Gastroesophageal sphincter (tissue), 4 donors: ENCODE measurements at regions not wholly inside any gene's neighbourhood (a gene's known extent, or its start where the extent isn't known, plus 50 kb on each side); places are given as distances from the start of the nearest gene placed in this dataset.

Experiments
- ATAC-seq: fragments of 150-250 bp; one replicate; pipeline ENCODE4 v1.9.1; 2016; ENCODE audit warnings: mild to moderate bottlenecking, moderate library complexity
- H3K27ac ChIP-seq, 4 donors: fragments of 200-600 bp; sonication (generic) in 3 of 4; 1 replicate in 3 of 4; 2 replicates in 1 of 4; pipeline ENCODE4 v1.5.1; 2016 to 2019
- H3K27me3 ChIP-seq: fragments of 200-600 bp; sonication (generic); one replicate; pipeline ENCODE4 v1.5.1; 2019
- H3K36me3 ChIP-seq, 2 donors: fragments of 200-600 bp; sonication (generic); one replicate each; pipeline ENCODE4 v1.5.1; 2019; ENCODE audit warnings: control low read depth in 1 of 2
- H3K4me1 ChIP-seq, 3 donors: fragments of 200-600 bp; sonication (generic); 1 replicate in 2 of 3; 2 replicates in 1 of 3; pipeline ENCODE4 v1.5.1; 2016 to 2019; ENCODE audit warnings: control low read depth in 2 of 3
- H3K4me3 ChIP-seq, 2 donors: fragments of 200-600 bp; sonication (generic); one replicate each; pipeline ENCODE4 v1.5.1; 2019; ENCODE audit warnings: mild to moderate bottlenecking in 1 of 2, moderate library complexity in 1 of 2
- H3K9me3 ChIP-seq, 3 donors: fragments of 200-600 bp; sonication (generic); one replicate each; pipeline ENCODE4 v1.5.1; 2017 to 2019; ENCODE audit warnings: control low read depth in 2 of 3
- EP300 ChIP-seq: sonication (generic); formaldehyde crosslinking; IDR thresholded peaks from one replicate; pipeline ENCODE4 v1.6.1; 2017; ENCODE audit warnings: antibody characterized with exemption, mild to moderate bottlenecking
- POLR2A ChIP-seq, 2 donors: fragments of 450-650 bp; IDR thresholded peaks; one replicate each; pipeline ENCODE4 v1.6.1; 2017; ENCODE audit warnings: antibody characterized with exemption in 2 of 2, mild to moderate bottlenecking in 2 of 2, moderate library complexity in 1 of 2
- POLR2AphosphoS5 ChIP-seq: sonication (generic); formaldehyde crosslinking; IDR thresholded peaks from one replicate; pipeline ENCODE4 v1.6.1; 2017; ENCODE audit warnings: antibody characterized with exemption
- WGBS, 2 donors: methylation state at CpG; one replicate each; pipeline ENCODE4 v1.1.5; 2018; ENCODE audit warnings: low coverage in 1 of 2; 5-methylcytosine and 5-hydroxymethylcytosine counted together
- TF ChIP-seq, protein P1 (sequence below), 4 experiments: fragments of 200-600 bp in 2 of 4; fragments of 450-650 bp in 2 of 4; sonication (generic) in 1 of 4; IDR thresholded peaks; one replicate each; pipeline ENCODE4 v1.5.1; 2017 to 2019; ENCODE audit warnings: antibody characterized with exemption in 4 of 4, mild to moderate bottlenecking in 2 of 4, moderate library complexity in 2 of 4

DNA sequence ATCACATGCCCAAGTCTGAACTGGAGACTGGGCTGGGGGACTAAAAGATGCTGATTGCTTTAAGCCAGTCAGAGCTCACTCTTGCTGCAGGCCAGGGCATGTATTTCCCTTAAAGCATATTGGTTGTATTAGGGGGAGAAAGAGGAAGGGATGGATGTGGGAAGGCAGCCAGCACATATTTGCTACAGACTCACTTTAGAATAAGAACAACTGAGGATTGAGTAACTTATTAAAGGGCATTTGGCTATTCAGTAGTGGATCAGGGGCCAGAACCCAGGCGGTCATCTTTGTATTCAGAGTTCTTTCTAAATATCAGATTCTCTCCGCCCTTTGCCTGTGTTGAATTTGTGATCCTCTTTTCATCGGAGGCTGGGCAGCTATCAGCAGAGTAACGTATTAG is 231.7 kb downstream of the HAPSTR1 start:
- Histone ChIP-seq H3K4me1 (peaks cover 0 to 9% (median 0%) of the 10 kb centered on the region in 3 donors), H3K4me3 (no peak overlapping the region), H3K36me3 (no peaks in the 10 kb centered on the region), H3K9me3 (no peaks in the 10 kb centered on the region), H3K27ac (no peak overlapping the region), H3K27me3 (no peaks in the 10 kb centered on the region)
- WGBS, 2 donors, result 33 to 63% methylated on average over 3 to 4 of the region's 4 CpGs
- TF ChIP-seq POLR2A (IDR thresholded peaks at IDR 0.05) (no peak), EP300 (no peak), POLR2AphosphoS5 (no peak)
- TF ChIP-seq, protein P1, sequence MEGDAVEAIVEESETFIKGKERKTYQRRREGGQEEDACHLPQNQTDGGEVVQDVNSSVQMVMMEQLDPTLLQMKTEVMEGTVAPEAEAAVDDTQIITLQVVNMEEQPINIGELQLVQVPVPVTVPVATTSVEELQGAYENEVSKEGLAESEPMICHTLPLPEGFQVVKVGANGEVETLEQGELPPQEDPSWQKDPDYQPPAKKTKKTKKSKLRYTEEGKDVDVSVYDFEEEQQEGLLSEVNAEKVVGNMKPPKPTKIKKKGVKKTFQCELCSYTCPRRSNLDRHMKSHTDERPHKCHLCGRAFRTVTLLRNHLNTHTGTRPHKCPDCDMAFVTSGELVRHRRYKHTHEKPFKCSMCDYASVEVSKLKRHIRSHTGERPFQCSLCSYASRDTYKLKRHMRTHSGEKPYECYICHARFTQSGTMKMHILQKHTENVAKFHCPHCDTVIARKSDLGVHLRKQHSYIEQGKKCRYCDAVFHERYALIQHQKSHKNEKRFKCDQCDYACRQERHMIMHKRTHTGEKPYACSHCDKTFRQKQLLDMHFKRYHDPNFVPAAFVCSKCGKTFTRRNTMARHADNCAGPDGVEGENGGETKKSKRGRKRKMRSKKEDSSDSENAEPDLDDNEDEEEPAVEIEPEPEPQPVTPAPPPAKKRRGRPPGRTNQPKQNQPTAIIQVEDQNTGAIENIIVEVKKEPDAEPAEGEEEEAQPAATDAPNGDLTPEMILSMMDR (IDR thresholded peaks at IDR 0.05), result no peak
- no peak for ATAC-seq

DNA sequence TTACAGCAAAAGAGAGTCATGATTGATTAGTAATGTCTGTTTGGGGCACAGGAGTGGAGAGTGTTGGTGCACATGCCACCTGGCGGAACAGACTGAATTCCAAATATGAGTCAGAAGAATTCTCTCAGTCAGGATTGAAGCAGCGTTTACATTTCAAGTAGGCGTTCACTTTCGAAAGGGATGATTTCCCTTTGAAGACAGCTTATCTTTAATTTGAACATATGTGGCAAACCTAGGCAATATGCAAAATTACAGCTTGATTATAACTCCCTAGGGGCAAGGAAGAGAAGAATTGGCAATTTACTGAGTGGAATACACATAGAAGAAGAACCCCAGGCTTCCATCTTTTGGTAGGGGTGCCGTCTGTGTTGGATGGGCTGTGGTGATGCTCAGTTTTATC is 235.8 kb downstream of the HAPSTR1 start:
- ATAC-seq, result no peak
- 64 to 72% methylated on average over 4 to 5 of the region's 5 CpGs for WGBS, 2 donors

DNA sequence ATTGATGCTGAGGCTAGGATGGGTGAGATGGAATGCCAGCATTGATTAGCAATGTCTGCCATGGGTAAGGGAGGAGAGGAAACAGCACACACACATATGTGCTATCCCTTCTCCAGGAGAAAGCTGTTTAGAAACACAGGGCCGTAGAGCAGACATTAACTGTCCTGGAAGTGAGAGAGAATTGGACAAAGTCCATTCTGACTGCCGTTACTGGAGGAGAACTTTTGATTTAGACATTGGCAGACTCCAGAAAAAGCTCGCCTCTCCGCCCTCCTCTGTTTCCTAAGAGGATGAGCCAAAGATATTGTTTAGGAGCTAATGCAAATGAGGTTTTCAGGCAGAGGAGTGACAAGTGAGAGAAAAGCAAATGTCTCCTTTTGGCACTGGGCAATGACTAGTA is 237.0 kb downstream of the HAPSTR1 start:
- no peaks in the 10 kb centered on the region for H3K9me3 ChIP-seq
- no peak overlapping the region for H3K4me3 ChIP-seq
- H3K27me3 ChIP-seq, result no peaks in the 10 kb centered on the region
- H3K4me1 ChIP-seq, result peaks cover 0 to 18% (median 0%) of the 10 kb centered on the region in 3 donors
- no peaks in the 10 kb centered on the region for H3K36me3 ChIP-seq
- no peak for ATAC-seq
- TF ChIP-seq POLR2A (IDR thresholded peaks at IDR 0.05) (no peak), POLR2AphosphoS5 (no peak), EP300 (no peak)
- TF ChIP-seq, protein P1 (IDR thresholded peaks at IDR 0.05), result no peak
- 23 to 50% methylated on average over 2 to 3 of the region's 4 CpGs for WGBS, 2 donors
- H3K27ac ChIP-seq, result no peak overlapping the region

More for the DNA sequence above, 235.8 kb downstream of the HAPSTR1 start:
- no peaks in the 10 kb centered on the region for H3K36me3 ChIP-seq
- H3K27me3 ChIP-seq, result no peaks in the 10 kb centered on the region
- peaks cover 0 to 26% (median 0%) of the 10 kb centered on the region in 3 donors for H3K4me1 ChIP-seq
- TF ChIP-seq POLR2A (IDR thresholded peaks at IDR 0.05), result no peak
- TF ChIP-seq POLR2AphosphoS5, result no peak
- no peak for TF ChIP-seq EP300
- H3K4me3 ChIP-seq, result no peak overlapping the region
- H3K27ac ChIP-seq, result no peak overlapping the region
- no peaks in the 10 kb centered on the region for H3K9me3 ChIP-seq

DNA sequence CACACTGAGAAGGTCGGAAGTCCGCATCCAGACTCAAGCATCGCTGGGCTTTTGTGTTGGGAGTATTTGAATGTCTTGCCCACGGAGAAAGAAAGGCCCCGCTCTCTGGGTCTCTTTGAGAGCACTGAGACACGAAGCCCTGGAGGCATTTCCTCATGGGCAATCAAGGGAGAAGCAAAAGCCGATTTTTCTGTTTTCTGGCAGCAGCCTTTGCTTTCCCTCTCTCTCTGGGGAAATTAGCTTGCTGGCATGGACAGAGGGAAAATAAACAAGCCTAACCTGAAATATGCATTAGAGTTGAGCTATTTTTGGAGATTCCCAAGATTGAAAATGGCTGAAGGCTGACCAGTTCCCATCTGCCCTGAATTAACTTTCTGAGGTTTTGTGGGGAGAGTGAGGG is 238.7 kb downstream of the HAPSTR1 start:
- H3K27me3 ChIP-seq, result no peaks in the 10 kb centered on the region
- WGBS, 2 donors, result 22 to 34% methylated on average over 3 to 6 of the region's 7 CpGs
- ATAC-seq, result no peak
- no peaks in the 10 kb centered on the region for H3K36me3 ChIP-seq
- no peaks in the 10 kb centered on the region for H3K9me3 ChIP-seq
- TF ChIP-seq EP300 (no peak), POLR2AphosphoS5 (peak; percentile 66), POLR2A (IDR thresholded peaks at IDR 0.05) (no peak)
- TF ChIP-seq, protein P1 (IDR thresholded peaks at IDR 0.05), result no peak
- H3K4me1 ChIP-seq, result peaks cover 0 to 17% (median 0%) of the 10 kb centered on the region in 3 donors
- H3K27ac ChIP-seq, result peak overlapping the region in 2 of 4 donors; percentile 7 to 29
- H3K4me3 ChIP-seq, result no peak overlapping the region

DNA sequence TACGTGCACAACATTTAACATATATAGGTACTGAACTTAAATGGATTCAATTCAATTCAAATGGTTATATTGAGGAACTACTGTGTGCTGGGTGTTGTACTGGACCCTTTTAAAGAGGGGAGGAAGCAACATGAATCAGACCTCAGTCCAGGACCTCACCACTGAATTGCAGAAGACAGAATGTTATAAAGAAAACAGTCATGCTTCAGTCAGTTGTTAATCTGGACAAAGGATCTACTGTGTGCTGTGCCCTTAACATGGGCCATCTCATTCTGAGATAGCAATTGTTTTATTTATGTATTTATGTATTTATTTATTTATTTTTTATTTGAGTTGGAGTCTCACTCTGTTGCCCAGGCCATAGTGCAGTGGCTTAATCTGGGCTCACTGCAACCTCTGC is 240.1 kb downstream of the HAPSTR1 start:
- ATAC-seq, result no peak
- Histone ChIP-seq H3K27ac (no peak overlapping the region), H3K9me3 (no peaks in the 10 kb centered on the region), H3K4me1 (peaks cover 0 to 17% (median 0%) of the 10 kb centered on the region in 3 donors), H3K27me3 (no peaks in the 10 kb centered on the region), H3K36me3 (no peaks in the 10 kb centered on the region), H3K4me3 (no peak overlapping the region)
- 40% methylated on average over 1 of the region's 1 CpG; no CpG with 5 or more reads in 1 of the 2 donors for WGBS, 2 donors
- TF ChIP-seq, protein P1 (IDR thresholded peaks at IDR 0.05), result no peak
- TF ChIP-seq POLR2A (IDR thresholded peaks at IDR 0.05), result no peak
- TF ChIP-seq POLR2AphosphoS5, result no peak
- no peak for TF ChIP-seq EP300
